DOHH2 (cell line): ENCODE measurements at regions not wholly inside any gene's neighbourhood (a gene's known extent, or its start where the extent isn't known, plus 50 kb on each side); places are given as distances from the start of the nearest gene placed in this dataset.

Source experiments
- CTCF ChIP-seq: fragments of 200-600 bp; sonication (generic); IDR thresholded peaks from one replicate; pipeline ENCODE4 v1.5.1; 2014; ENCODE audit warnings: antibody characterized with exemption, mild to moderate bottlenecking, low read depth, low read length; ENCODE audit not compliant: poor library complexity, severe bottlenecking
- EZH2phosphoT487 ChIP-seq: fragments of 200-600 bp; sonication (generic); IDR thresholded peaks from 2 replicates; pipeline ENCODE4 v1.6.1; 2017; ENCODE audit warnings: borderline replicate concordance, mild to moderate bottlenecking, antibody characterized with exemption, low read length, moderate library complexity, mixed read lengths

- TF ChIP-seq CTCF, result no peak
- no peak for TF ChIP-seq EZH2phosphoT487
Measured at GRCh38 chr1:55374216-55374615, 159.1 kb upstream of the USP24 start.
